K562 (cell line): ENCODE measurements at regions not wholly inside any gene's neighbourhood (a gene's known extent, or its start where the extent isn't known, plus 50 kb on each side); places are given as distances from the start of the nearest gene placed in this dataset.

Experiments
- BCOR ChIP-seq: fragments of 450-650 bp; IDR thresholded peaks from 2 replicates; pipeline ENCODE4 v1.6.1; 2016
- CBFB ChIP-seq: sonication (generic); formaldehyde crosslinking; IDR thresholded peaks from 2 replicates; pipeline ENCODE4 v1.4.0; 2020; ENCODE audit warnings: mild to moderate bottlenecking, missing genetic modification reagents
- CHAMP1 ChIP-seq: fragments of 450-650 bp; IDR thresholded peaks from 2 replicates; pipeline ENCODE4 v1.6.1; 2016; ENCODE audit warnings: mild to moderate bottlenecking
- CREB3 ChIP-seq: fragments of 450-650 bp; conservative IDR thresholded peaks from 2 replicates; pipeline ENCODE4 v1.6.1; 2016; ENCODE audit warnings: missing genetic modification characterization, low read depth, mild to moderate bottlenecking, missing compliant biosample characterization, moderate library complexity
- ETV6 ChIP-seq, 3 experiments: fragments of 150-350 bp in 1 of 3; sonication (generic) in 1 of 3; formaldehyde crosslinking in 1 of 3; IDR thresholded peaks; 2 replicates each; pipeline versions ENCODE4 v1.6.1 to v1.8.0; 2014 to 2022; ENCODE audit warnings: borderline replicate concordance in 2 of 3, low read depth in 2 of 3, antibody characterized with exemption in 1 of 3, low read length in 1 of 3, mild to moderate bottlenecking in 1 of 3, missing genetic modification reagents in 1 of 3
- FOXA1 ChIP-seq: fragments of 450-650 bp; IDR thresholded peaks from 2 replicates; pipeline ENCODE4 v1.6.1; 2016; ENCODE audit warnings: mild to moderate bottlenecking, borderline replicate concordance
- KLF16 ChIP-seq: IDR thresholded peaks from 2 replicates; pipeline ENCODE4 v1.6.1; 2016; ENCODE audit warnings: antibody characterized with exemption
- MCM7 ChIP-seq, 2 experiments: fragments of 450-650 bp; IDR thresholded peaks; 2 replicates each; pipeline ENCODE4 v1.6.1; 2016 to 2018
- PTRF ChIP-seq: fragments of 450-650 bp; IDR thresholded peaks from 2 replicates; pipeline ENCODE4 v1.6.1; 2016; ENCODE audit warnings: mild to moderate bottlenecking, missing genetic modification characterization, missing compliant biosample characterization
- SAFB ChIP-seq: fragments of 200-400 bp; formaldehyde crosslinking; IDR thresholded peaks from 2 replicates; pipeline ENCODE4 v1.6.1; 2017; ENCODE audit warnings: low read depth, low read length, borderline replicate concordance
- SMARCB1 ChIP-seq: IDR thresholded peaks from 2 replicates; pipeline ENCODE4 v1.6.1; 2011; ENCODE audit warnings: improper control_type of control experiment, low read depth; ENCODE audit not compliant: insufficient read length
- SMARCC2 ChIP-seq: fragments of 450-650 bp; IDR thresholded peaks from 2 replicates; pipeline ENCODE4 v1.6.1; 2017; ENCODE audit warnings: antibody characterized with exemption, moderate library complexity, mild to moderate bottlenecking, low read depth
- ZFP91 ChIP-seq: sonication (generic); formaldehyde crosslinking; IDR thresholded peaks from 2 replicates; pipeline ENCODE4 v1.8.0; 2022; ENCODE audit warnings: mild to moderate bottlenecking, missing genetic modification reagents
- ZNF785 ChIP-seq: fragments of 250-450 bp; sonication (Bioruptor Pico); IDR thresholded peaks from 2 replicates; pipeline ENCODE4 v1.4.0; 2020; ENCODE audit warnings: mild to moderate bottlenecking

- TF ChIP-seq CHAMP1 (no peak), BCOR (no peak), SMARCC2 (no peak), SAFB (no peak), CBFB (CRISPR knock-in tag) (no peak), SMARCB1 (no peak), KLF16 (no peak), ZFP91 (CRISPR knock-in tag) (no peak), PTRF (tag) (no peak), CREB3 (tag) (no peak), ZNF785 (CRISPR knock-in tag) (no peak), ETV6 (IDR thresholded peaks at IDR 0.05; ENCODE audit: borderline replicate concordance in 1 of 2, low read depth in 2 of 2, low read length in 1 of 2) (no peak), ETV6 (CRISPR knock-in tag; IDR thresholded peaks at IDR 0.05; ENCODE audit: borderline replicate concordance) (no peak), MCM7 (IDR thresholded peaks at IDR 0.05) (no peak), FOXA1 (no peak)
Measured at GRCh38 chr5:51895834-51896233, 512.6 kb downstream of the ISL1 start (continued).
